HG03432 (cell line): ENCODE measurements at regions not wholly inside any gene's neighbourhood (a gene's known extent, or its start where the extent isn't known, plus 50 kb on each side); places are given as distances from the start of the nearest gene placed in this dataset.

Experiments used
- ATAC-seq: cut with Tn5 transposase; IDR thresholded peaks from one replicate; pipeline ENCODE4 v1.9.1; 2021; ENCODE audit warnings: mild to moderate bottlenecking, moderate library complexity; ENCODE audit not compliant: unreplicated experiment

DNA sequence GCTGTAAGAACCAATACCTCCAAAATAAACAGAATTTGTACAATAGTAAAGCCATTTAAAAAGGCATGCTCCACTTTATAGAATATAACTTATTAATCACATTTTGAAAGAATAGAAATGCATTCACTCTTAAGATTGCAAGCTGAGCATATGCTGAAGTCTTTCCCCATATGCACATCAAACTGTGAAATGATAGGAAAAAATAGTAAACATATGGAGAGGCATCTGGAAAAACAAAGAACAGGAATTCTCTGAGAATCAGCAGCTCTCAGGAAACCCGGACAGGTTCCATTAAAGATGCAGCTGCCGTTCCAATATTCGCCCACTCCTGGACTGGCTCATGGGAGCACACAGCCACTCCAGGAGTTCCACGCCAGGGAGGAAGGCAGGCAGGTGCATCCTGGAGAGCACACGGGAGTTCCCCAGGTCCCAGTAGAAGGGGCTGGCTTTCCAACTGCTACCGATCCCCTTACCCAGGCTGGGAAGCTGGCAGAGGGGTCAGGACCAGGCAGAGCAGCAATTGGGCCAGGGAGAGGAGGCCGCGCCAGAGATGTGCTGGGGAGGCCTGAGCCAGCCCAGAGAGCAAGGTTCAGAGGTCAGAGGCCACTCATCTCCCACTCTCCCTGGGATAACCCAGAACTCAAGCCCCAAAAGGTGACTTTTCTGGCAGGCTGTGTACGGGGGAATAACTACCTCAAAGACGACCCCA is 111.1 kb downstream of the DLL1 start:
- no peak for ATAC-seq

DNA sequence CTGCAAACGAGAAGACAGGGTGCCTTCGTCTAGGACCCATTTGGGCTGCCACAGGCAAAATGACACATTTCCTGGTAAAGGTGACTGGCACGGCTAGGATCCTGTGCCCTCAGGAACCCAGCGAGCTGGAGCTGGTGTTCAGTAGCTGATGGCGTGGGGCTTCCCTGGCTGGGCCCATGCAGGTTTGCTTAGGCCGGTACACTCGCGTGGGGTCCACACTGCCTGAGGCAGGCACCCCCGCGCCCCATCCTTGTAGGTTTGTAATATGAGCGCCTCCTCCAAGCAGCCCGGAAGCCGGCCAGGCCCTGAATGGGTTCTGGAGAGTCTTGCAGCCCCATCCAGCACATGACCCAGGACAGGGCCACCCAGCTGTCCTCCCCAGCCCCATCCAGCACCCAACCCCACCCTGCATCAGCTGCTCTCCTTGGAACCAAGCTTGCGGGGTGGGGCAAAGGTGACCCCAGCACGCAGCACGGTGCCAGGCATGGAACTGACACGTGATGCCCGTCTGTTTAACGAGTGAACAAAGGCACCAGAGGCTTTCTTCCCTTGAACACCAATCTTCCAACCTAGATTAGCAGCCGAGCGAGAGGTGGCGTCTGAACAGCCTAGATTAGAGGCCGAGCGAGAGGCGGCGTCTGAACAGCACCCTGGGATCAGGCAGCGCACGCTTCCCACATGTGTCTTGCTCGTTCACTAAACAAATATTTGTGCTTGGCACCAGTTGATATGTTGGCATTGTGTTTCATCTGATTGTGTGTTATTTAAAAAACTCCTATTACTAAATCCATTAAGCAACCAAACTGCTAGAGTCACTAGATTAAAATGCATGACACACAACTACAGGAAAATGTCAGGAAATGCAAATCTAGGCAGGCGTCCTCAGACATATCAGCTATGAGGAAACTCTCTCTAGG is 112.1 kb downstream of the DLL1 start:
- ATAC-seq: no peak

DNA sequence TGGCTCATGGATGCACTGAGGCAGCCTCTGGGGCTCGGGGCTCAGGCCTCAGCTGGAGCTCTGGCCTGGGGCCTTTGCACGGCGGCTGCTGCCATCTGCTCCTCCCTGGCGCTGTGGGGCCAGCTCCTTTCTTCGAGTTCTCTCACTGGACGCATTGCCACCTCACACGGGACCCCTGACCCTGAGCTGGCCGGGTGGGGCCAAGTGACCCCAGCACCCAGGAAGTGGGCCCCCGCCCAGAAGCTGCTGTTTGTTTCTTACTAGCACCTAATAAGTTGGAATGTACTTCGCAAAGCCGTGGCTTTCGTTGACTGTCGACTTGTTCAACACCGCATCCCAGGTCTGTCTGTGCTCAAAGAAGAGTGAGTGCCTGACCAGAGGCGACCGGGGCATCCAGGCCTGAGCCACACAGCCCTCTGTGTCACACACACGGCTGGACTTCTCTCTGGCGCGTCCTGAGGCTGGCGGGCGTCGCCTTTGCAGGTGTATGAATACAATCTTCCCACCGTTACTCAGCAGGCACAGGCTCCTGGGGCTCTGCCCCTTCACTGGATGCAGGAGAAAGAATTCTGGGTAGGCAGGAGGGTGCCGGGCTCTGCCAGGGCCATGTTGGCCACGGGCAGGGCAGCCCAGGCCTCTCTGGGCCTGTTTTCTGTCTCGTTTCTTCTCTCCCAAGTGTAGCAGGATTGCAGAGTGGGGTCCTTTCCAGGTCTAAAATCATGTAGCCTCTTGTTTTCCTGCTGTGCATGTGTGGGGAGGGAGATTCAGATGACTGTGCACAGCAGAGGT is 112.9 kb downstream of the DLL1 start:
- ATAC-seq: no peak

DNA sequence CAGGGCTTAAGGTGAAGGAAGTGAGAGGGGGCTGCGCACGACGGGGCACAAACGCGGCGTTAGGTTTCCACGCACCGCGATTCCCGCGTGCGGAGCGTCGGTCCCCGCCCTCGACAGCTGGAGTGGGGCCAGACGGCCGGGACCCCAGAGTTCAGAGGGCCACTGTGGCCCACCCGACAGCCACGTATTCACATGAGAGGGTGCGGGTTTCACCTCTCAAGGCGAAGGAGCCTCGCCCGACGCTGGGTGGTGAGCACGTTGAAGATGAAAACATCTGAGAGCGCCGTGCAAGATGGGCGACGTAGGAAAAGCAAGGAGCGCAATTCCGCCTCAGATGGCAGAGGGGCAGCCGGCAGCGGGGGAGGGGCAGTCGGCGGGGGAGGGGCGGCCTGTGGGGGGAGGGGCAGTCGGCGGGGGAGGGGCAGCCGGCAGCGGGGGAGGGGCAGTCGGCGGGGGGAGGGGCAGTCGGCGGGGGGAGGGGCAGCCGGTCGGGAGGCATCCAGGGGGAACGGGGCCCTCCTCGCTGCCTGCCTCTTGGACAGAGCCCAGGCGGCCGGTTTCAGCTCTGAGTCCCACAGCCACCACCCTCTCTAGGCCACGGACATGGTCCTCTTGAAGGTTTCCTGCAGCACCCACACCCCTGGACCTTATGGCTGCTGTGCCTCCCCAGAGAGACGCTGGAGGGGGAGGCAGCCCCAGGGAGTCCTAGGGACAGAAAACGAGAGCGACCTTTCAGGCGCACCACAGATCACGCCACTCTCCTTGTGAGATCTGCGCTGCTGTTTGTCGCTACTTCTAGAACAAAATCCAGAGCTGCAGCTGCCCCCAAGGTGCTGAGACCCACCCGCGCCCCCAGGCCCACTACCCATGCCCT is 113.7 kb downstream of the DLL1 start:
- no peak for ATAC-seq

DNA sequence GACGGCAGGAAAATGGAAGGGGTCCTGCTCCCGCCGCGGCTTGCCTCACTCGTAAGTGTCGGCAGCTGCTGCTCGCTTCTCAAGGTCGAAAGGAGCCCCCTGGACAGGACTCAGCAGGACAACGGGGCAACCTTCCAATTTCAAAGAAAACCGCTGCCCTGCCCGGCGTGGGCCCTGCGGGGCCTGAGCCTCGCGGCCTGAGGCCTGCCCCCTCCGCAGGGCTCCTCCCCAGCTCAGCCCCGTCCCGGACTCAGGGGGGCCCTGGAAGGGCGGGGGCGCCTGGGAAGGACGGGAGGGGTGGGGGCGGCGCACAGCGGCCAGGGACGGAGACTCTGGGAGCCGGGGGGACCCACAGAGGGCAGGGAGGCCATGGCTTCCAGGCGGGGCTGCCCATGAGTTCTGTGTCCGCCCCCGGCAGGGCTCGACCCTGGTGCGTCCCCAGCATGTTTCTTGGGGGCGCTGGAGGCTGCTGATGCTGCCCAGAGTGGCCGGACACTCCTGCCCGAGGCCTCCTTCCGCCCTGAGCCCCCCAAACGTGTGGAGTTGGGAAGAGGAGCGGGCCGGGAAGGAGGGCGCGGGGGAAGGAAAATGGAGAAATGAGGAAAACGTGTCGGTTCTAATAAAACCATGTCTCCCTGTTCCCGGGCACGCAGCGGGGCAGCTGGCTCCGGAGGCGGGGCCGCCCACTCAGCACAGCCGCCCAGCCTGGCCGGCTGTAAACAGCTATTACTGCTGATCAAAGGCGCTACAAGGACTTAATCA is 114.6 kb downstream of the DLL1 start:
- no peak for ATAC-seq

DNA sequence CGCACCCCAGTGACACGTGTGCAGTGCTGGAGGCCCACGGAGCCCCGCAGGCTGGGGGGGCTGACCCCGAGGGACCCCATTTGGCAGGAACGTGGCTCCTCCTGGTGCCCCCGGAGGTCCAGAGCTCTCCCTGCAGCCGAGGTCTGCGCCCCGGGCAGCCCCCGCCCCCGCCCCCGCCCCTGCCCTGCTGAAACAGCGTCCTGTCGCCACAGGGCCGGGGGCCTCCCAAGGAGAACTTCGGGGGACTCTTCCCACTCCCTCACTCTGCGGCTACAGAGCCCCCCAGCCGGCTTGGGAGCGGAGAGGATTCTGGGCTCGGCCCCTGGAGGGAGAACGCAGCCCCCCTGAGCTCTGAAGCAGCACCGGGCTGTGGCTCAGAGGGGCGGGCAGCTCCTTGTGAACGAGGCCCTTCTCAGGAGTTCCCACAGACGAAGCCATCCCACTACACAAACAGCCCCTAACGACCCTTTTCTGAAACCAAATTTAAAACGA is 115.2 kb downstream of the DLL1 start:
- no peak for ATAC-seq

DNA sequence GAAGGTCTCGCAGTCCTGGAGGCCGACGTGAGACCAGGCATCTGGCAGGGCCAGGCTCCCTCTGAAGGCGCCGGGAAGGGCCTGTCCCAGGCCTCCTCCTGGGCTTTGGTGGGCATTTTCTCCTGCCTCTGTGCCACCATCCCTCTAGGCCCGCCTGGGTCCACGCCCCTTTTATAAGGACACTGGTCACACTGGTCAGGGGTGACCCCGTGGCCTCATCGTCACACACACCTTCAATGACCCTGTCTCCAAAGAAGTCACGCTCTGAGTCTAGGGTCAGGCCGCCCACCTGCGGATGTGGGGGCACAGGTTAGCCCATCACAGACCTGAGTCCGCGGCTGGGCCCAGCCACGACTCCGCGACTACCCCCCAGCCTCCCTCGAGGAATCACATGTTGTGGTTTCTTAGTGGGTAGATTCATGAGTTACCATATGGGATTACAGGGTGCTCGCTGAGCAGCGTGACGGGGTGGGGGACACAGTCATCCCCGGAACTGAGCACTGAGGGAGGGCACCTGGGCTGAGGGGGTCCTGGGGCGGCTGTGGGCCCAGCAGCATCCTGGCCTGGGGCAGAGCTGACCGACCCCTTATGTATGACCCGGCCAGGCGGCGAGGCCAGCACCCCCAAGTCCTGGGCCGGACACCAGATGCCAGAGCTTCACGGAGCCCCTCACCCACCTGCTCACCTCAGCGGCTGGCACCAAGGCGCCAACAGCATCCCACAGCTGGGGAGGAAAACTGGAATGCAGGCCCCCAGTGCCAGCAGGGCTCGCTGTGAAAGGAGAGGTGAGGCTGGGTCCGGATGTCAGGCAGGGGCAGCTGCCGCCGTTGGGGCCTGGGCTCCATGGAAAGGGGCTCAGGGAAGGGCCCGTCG is 115.9 kb downstream of the DLL1 start:
- no peak for ATAC-seq

DNA sequence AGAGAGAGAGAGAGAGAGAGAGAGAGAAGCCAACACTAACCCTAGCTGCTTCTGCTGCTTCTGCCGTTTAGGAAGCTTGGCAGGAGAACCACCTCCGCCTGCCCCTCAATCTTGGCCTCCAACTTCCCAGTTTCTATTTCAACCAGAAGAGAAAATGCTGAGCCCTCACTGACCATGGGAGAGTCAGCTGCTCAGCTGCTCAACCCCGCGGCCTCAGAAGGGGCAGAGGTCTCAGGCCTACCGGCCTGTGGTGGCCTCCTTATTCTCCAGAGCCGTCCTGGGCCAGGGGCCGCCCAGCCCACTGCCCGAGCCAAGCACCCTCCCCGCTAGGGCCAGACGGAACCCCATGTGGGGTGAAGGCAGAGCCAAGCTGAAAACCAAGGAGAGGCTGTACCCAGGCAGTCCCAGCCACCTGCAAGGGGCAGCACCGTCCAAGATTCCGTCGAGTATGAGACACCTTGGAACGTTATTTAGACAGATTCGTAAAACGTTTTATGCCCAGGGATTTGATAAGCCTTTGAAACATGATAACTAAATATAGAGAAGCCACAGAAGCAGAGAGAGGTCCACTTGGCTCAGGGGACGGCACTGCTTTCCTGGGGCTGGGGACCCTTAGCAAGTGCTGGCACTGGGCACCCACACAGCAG is 116.6 kb downstream of the DLL1 start:
- no peak for ATAC-seq

DNA sequence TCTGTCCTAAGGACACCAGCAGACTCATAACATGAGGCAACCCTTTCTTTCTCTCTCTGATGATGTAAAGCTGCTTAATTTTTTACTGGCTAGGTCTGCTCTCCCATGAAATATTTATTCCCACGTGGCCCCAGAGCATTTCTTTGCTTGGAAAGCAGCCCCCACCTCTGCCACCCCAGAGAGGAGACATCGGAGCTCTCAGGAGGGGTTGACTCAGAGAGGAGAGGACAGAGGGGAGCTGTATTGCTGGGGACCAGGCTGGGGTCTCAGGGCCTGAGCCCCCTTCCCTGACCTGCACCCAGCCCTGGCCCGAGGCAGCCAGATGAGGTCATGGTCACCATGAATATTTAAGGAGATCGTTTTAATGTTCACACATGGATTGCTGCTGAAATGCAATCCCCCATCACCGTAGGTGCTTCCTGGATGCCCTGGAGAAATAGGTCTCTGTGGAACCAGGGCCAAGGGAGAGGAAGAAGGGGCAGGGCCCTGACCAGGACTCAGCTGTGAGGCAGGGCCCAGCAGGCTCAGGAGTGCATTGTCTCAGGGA is 117.5 kb downstream of the DLL1 start:
- no peak for ATAC-seq

DNA sequence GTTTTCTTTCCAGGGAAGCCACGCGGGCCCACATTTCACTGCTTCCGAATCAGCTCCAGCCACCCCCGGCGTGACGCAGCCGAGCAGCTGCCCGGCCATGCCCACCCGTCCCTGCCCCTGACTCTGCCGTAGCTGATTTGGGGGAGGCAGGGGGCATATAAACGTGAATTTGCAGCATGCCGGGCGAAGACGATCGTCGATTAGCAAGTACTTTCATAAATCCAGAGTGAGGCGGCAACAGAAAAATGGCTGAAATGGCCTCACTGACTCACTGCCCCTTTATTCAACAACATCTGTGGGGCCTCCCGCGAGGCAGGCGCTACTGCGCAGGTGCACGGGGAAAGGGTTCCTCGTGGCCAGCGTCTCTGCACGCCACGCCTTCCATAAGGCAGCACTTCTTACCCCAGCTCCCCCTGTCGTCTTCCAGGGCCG is 118.0 kb downstream of the DLL1 start:
- no peak for ATAC-seq

DNA sequence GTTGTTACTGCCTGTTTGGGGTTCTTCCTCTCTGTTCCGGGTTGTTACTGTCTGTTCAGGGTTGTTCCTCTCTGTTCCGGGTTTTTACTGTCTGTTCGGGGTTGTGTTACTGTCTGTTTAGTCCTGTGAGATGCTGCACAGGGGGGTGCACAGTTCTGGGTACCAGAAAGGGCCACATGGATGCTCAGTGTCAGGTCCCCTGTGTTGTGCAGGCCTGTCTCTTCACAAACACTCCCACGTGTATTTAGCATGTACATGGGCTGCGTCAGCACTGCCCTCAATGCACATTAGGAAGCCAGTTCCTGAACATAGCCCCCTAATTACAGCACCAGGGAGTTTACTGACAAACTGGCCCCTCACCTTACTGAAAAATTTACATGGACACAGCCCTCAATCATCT is 118.5 kb downstream of the DLL1 start:
- no peak for ATAC-seq

DNA sequence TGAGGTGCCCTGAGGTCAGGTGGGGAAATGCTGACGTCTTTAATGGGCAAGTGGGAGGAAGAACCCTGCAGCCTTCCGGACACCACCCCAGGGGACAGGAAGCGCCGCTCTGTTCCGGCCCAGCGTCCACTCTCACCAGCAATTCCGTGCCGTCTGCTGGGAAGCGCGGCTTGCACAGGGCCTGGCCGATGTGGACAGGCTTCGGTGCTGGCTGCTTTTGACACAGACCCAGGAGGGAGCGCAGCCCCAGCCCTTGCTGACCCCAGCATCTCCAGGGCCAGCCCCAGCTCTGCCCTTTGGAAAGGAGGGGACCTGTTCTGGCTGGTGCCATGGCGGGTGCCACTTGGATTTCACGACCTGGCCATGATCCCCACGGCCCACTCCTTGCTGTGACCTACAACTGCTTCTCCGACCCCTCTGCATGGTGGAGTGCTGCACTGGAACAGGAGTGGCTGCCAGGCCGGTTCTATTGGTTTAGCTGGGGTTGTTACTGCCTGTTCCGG is 123.2 kb downstream of the DLL1 start:
- ATAC-seq: no peak

DNA sequence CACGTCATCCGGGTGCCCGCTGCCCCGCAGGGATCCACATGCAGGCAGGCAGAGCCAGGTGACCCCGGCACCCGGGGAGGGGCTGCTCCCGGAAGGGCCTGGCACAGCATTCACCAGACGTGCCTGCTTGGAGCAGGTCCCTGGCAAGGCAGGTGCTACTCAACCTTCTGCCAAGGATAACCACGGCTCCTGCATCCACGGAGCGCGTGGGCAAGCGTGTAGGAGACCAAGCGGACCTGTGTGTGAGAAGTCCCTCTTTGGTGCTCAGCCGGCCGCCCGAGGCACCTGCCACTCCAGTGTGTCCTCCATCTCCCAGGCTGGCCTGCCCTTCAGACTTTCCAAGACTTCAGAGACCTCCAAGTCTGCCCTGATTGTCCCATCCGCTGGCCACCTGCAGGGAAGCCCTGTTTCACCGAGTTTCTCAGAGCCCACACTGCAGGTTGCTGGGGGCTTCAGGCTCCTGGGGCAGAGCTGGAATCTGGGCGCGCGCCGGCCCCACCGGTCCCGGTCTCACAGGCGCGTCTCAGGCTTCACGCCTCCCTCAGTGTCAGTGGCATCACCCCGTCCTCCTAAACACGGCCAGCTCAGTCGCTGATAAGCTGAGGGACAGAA is 124.3 kb downstream of the DLL1 start:
- ATAC-seq: no peak

DNA sequence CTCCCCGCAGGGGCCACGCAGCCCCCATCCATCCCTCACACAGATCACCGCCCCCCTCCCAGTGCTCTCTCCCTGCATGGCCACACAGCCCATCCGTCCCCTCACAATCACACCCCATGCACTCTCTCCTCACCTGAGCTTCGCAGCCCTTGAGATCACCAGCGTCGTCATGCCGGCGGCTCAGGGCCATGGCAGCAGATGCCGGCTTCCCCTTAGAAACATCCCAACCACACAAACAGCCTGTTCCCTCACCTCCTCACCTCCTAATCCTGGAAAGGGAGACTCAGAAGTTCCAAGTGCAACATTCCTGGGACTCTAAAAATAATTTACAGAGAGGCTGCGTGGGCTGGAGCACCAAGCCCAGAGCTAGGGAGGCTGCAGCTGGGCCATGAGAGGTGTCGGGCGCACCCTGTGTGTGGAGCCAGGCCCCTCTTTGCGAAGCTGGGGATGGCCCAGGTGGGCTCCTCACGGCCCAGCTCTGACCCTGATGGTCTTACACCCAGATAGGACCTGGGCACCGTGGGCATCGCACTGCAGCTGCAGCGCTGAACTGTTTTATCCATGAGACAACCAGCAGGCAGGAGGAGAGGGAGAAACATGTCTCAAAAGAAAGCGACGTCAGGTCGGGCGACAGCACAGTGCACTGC is 125.3 kb downstream of the DLL1 start:
- no peak for ATAC-seq

DNA sequence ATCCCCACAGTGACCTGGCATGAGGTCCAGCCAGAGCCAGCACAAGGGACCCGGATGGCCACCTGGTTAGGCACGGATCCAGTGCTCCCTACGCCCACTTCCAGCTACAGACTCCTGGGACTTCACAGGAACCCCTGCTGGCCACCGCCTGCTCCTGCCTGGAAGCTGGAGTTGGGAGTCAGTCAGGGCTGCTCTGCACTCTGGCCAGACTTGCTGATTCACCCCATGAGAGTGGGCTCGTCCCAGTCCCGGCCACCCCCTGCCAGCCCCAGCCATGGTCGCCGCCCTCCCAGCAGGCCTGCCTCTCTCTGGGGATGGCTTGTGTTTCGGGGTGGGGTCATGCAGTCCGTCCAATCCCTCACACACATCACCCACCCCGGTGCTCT is 125.8 kb downstream of the DLL1 start:
- ATAC-seq: no peak

DNA sequence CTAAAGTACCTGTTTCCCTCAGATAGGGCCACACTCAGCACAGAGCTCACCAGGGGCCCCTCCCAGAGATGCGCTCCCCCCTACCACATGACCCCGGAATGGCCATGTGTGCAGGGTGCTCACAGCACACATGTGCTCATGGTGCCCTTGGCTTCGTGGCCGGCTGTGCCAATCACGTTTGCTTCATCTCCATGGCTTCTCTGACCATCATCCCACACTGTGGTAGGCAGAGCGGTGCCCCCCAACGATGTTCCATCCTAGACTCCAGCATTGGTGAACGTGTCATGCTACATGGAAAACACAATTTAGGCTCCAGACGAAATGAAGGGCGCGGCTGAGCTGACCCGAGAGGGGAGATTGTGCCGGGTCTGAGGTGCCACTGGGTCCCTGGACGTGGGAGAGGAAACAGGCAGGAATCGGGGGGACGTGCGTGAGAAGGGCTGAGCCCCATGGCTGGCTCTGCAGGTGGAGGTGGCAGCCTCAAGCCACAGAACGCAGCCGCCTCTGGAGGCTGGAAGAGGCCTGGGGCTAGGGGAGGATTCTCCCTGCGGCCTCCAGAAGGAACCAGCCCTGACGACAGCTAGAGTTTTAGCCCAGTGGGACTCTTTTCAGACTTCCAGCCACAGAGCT is 126.5 kb downstream of the DLL1 start:
- no peak for ATAC-seq
